ENCODE measurements at regions not wholly inside any gene's neighbourhood (a gene's known extent, or its start where the extent isn't known, plus 50 kb on each side); places are given as distances from the start of the nearest gene placed in this dataset.

DNA sequence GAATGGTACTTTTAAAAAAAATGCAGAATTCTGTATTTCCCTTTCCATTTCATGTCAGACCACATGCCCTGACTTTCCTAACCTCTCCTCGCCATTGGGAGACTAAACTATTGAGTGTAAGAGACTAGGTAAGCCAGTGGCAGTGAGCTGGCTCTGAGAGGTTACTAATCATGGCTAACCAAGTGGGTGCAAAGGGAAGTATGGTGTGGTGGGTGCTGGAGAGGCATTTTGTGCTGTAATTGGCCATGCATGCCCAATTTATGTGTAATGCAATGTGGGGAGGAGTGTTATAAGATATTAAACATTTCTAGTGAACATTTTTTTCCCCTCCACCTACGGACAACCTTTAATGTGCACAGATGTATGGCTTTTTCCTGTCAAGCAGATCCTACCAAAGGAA is 190.1 kb downstream of the LMO4 start:
- BruUV-seq (replicated peaks): no TSS peak
- no peak overlapping the region for H3K4me3 ChIP-seq (ENCODE audit: low read length)
- no peak overlapping the region for H2AFZ ChIP-seq (ENCODE audit: low read length)
- H3K9me2 ChIP-seq (replicated peaks; ENCODE audit: low read length): no peaks in the 10 kb centered on the region
- H3K9ac ChIP-seq (ENCODE audit: low read length): no peak overlapping the region
- ChIA-PET CTCF (no interaction called here), POLR2A (ENCODE audit: unreplicated experiment) (no interaction called here)
- no peak overlapping the region for H3K4me2 ChIP-seq (ENCODE audit: low read length)
- no peaks in the 10 kb centered on the region for H3K4me1 ChIP-seq (ENCODE audit: insufficient read depth, low read length)
- no peaks in the 10 kb centered on the region for H3K27me3 ChIP-seq (ENCODE audit: low read length)
- no peaks in the 10 kb centered on the region for H3K79me2 ChIP-seq (ENCODE audit: low read length)
- no peaks in the 10 kb centered on the region for H3K36me3 ChIP-seq (ENCODE audit: low read depth, low read length)
- DNase-seq: no peak
- intact Hi-C loops (cut with micrococcal nuclease): no loop called here
- no peak for ATAC-seq
- no peaks in the 10 kb centered on the region for H4K20me1 ChIP-seq (ENCODE audit: low read length)
- TF ChIP-seq, protein P1, sequence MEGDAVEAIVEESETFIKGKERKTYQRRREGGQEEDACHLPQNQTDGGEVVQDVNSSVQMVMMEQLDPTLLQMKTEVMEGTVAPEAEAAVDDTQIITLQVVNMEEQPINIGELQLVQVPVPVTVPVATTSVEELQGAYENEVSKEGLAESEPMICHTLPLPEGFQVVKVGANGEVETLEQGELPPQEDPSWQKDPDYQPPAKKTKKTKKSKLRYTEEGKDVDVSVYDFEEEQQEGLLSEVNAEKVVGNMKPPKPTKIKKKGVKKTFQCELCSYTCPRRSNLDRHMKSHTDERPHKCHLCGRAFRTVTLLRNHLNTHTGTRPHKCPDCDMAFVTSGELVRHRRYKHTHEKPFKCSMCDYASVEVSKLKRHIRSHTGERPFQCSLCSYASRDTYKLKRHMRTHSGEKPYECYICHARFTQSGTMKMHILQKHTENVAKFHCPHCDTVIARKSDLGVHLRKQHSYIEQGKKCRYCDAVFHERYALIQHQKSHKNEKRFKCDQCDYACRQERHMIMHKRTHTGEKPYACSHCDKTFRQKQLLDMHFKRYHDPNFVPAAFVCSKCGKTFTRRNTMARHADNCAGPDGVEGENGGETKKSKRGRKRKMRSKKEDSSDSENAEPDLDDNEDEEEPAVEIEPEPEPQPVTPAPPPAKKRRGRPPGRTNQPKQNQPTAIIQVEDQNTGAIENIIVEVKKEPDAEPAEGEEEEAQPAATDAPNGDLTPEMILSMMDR (conservative IDR thresholded peaks at IDR 0.05; ENCODE audit: low read depth, low read length): no peak
- no peak for TF ChIP-seq EZH2 (IDR thresholded peaks at IDR 0.05; ENCODE audit: low read length, unreplicated experiment)
- no peaks in the 10 kb centered on the region for H3K9me3 ChIP-seq (ENCODE audit: low read length)
- H3K27ac ChIP-seq (ENCODE audit: low read length): no peak overlapping the region
- no peaks in the 10 kb centered on the region for H3F3A ChIP-seq (ENCODE audit: low read length, unreplicated experiment)

DNA sequence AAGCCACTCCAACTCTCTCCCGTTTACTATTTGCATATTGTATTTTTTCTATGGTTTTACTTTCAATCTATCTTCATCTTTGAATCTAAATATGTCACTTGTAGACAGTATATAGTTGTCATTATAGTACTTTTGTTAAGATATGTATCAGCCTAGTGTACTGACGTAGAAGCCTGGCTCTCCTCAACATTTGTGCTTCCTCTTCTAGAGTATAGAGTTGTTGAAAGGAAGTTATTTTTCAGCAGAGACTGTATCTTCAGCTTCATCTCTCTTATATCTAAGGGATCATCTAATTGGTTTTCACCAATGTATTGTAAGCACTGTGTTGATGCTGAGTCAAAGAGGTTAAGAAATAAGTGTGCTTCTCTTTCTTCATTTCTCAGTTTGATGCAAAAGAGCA is 192.8 kb downstream of the LMO4 start:
- intact Hi-C loops (cut with micrococcal nuclease): no loop called here
- no peaks in the 10 kb centered on the region for H3K9me2 ChIP-seq (replicated peaks; ENCODE audit: low read length)
- H3K27me3 ChIP-seq (ENCODE audit: low read length): no peaks in the 10 kb centered on the region
- H3K9ac ChIP-seq (ENCODE audit: low read length): no peak overlapping the region
- DNase-seq (no peak), ATAC-seq (no peak)
- no peak overlapping the region for H3K4me2 ChIP-seq (ENCODE audit: low read length)
- H3K36me3 ChIP-seq (ENCODE audit: low read depth, low read length): no peaks in the 10 kb centered on the region
- BruUV-seq (replicated peaks): no TSS peak
- H4K20me1 ChIP-seq (ENCODE audit: low read length): no peaks in the 10 kb centered on the region
- TF ChIP-seq, protein P1 (conservative IDR thresholded peaks at IDR 0.05; ENCODE audit: low read depth, low read length): no peak
- TF ChIP-seq EZH2phosphoT487 (IDR thresholded peaks at IDR 0.05; ENCODE audit: borderline replicate concordance, low read length) (no peak), EZH2 (IDR thresholded peaks at IDR 0.05; ENCODE audit: low read length, unreplicated experiment) (no peak)
- H2AFZ ChIP-seq (ENCODE audit: low read length): no peak overlapping the region
- H3K4me3 ChIP-seq (ENCODE audit: low read length): no peak overlapping the region
- H3K27ac ChIP-seq (ENCODE audit: low read length): no peak overlapping the region
- no peaks in the 10 kb centered on the region for H3K79me2 ChIP-seq (ENCODE audit: low read length)
- H3F3A ChIP-seq (ENCODE audit: low read length, unreplicated experiment): no peaks in the 10 kb centered on the region
- no peaks in the 10 kb centered on the region for H3K9me3 ChIP-seq (ENCODE audit: low read length)
- ChIA-PET CTCF (no interaction called here), POLR2A (ENCODE audit: unreplicated experiment) (no interaction called here)
- H3K4me1 ChIP-seq (ENCODE audit: insufficient read depth, low read length): no peaks in the 10 kb centered on the region

DNA sequence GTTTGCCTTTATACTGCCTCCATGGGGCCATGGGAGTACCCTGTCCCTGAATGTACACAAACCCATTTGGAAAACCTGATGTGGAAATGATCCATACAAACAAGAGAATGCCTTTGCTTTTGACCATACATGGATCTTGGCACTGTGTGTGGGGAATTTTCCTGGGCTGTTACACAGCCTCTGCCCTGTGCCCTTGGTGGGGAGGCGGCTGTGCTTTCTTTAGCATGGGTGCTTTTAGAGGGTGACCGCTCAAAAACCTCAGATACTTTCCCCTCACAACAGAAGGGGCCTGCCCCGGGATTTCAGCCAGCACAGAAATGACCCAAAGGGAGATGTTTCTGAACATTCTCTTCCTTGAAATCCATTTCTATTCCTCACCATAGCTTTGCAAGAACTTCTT is 194.8 kb downstream of the LMO4 start:
- H3K4me1 ChIP-seq (ENCODE audit: insufficient read depth, low read length): no peaks in the 10 kb centered on the region
- no peak for ATAC-seq
- no TSS peak for BruUV-seq (replicated peaks)
- no peaks in the 10 kb centered on the region for H3K27me3 ChIP-seq (ENCODE audit: low read length)
- no peak for DNase-seq
- no peak overlapping the region for H2AFZ ChIP-seq (ENCODE audit: low read length)
- POLR2A ChIA-PET (ENCODE audit: unreplicated experiment): no interaction called here
- H3F3A ChIP-seq (ENCODE audit: low read length, unreplicated experiment): no peaks in the 10 kb centered on the region
- no peak overlapping the region for H3K4me2 ChIP-seq (ENCODE audit: low read length)
- no peaks in the 10 kb centered on the region for H4K20me1 ChIP-seq (ENCODE audit: low read length)
- intact Hi-C loops (cut with micrococcal nuclease): no loop called here
- TF ChIP-seq, protein P1 (conservative IDR thresholded peaks at IDR 0.05; ENCODE audit: low read depth, low read length): no peak
- no peak for TF ChIP-seq EZH2 (IDR thresholded peaks at IDR 0.05; ENCODE audit: low read length, unreplicated experiment)
- no peak for TF ChIP-seq EZH2phosphoT487 (IDR thresholded peaks at IDR 0.05; ENCODE audit: borderline replicate concordance, low read length)
- H3K27ac ChIP-seq (ENCODE audit: low read length): no peak overlapping the region
- no peaks in the 10 kb centered on the region for H3K79me2 ChIP-seq (ENCODE audit: low read length)
- H3K36me3 ChIP-seq (ENCODE audit: low read depth, low read length): no peaks in the 10 kb centered on the region
- CTCF ChIA-PET: no interaction called here
- no peak overlapping the region for H3K9ac ChIP-seq (ENCODE audit: low read length)
- H3K9me3 ChIP-seq (ENCODE audit: low read length): no peaks in the 10 kb centered on the region
- H3K9me2 ChIP-seq (replicated peaks; ENCODE audit: low read length): no peaks in the 10 kb centered on the region
- H3K4me3 ChIP-seq (ENCODE audit: low read length): no peak overlapping the region

Data from PC-3 (cell line).